ENCODE measurements at regions not wholly inside any gene's neighbourhood (a gene's known extent, or its start where the extent isn't known, plus 50 kb on each side); places are given as distances from the start of the nearest gene placed in this dataset.

DNA sequence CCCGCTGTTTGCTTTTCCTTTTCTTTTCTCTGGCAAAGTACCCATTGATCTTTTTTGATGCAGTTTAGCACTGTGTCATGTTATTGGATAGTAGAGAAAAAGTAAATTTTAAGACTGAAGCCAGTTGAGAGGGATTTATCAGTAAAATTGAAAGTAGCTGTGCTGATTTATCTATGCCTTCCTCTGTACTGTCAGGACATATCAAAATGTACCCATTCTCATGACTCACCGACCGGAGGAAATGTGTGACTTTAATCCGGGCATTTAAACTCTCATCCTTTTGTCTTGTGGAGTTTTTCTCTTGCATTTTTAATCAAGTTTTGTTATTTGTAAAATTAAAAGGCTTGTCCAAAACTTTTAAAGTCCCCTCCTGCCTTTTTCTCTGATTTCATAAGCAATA, 276.6 kb upstream of the FMN2 start:
- H3K9me3 ChIP-seq: no peaks in the 10 kb centered on the region
- H3K4me3 ChIP-seq: no peak overlapping the region
- intact Hi-C loops (cut with DNase I): no loop called here
- no peaks in the 10 kb centered on the region for H3K4me1 ChIP-seq
- TF ChIP-seq, protein P1, sequence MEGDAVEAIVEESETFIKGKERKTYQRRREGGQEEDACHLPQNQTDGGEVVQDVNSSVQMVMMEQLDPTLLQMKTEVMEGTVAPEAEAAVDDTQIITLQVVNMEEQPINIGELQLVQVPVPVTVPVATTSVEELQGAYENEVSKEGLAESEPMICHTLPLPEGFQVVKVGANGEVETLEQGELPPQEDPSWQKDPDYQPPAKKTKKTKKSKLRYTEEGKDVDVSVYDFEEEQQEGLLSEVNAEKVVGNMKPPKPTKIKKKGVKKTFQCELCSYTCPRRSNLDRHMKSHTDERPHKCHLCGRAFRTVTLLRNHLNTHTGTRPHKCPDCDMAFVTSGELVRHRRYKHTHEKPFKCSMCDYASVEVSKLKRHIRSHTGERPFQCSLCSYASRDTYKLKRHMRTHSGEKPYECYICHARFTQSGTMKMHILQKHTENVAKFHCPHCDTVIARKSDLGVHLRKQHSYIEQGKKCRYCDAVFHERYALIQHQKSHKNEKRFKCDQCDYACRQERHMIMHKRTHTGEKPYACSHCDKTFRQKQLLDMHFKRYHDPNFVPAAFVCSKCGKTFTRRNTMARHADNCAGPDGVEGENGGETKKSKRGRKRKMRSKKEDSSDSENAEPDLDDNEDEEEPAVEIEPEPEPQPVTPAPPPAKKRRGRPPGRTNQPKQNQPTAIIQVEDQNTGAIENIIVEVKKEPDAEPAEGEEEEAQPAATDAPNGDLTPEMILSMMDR (IDR thresholded peaks at IDR 0.05): no peak
- WGBS, 3 donors: 88 to 94% (median 89%) methylated on average over 4 of the region's 4 CpGs
- ATAC-seq: no peak
- H3K27me3 ChIP-seq (ENCODE audit: insufficient read depth in 3 of 3, low read length in 2 of 3): no peaks in the 10 kb centered on the region
- no peaks in the 10 kb centered on the region for H3K36me3 ChIP-seq (ENCODE audit: insufficient read depth in 1 of 2, low read depth in 1 of 2)
- DNase-seq: no peak
- no peak overlapping the region for H3K27ac ChIP-seq

DNA sequence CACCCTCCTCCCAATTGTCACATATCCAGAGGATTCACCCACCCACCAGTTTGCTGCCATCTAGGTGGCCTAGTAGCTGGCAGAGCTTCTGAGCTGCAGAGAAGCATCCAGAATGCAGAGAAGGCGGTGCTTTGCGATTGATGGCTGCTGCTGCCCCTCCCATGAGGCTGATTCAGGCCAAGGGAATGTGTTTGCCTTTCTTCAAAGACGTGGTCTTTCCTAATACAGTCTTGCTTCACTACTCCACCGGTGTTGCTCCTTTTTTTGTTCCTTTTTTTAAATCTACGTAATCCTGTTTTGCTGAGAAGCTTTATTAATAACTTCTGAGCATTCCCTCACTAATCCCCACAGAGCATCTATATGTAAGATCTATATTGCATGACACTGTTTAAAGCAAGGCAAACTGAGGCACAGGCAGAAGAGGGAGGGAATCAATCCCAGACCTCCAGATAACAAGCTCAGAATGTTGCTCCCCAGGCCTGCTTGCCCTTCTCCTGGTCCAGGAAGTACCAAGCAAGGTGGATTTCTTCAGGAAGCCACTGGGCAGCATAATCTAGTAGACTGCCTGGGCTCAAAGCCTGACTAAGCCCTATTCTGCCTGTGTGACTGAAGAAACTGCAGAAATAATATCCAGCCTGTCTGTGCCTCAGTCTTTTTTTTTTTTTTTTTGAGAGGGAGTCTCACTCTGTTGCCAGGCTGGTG, 275.5 kb upstream of the FMN2 start:
- Histone ChIP-seq H3K4me3 (no peak overlapping the region), H3K36me3 (ENCODE audit: insufficient read depth in 1 of 2, low read depth in 1 of 2) (no peaks in the 10 kb centered on the region), H3K9me3 (no peaks in the 10 kb centered on the region), H3K4me1 (no peaks in the 10 kb centered on the region), H3K27me3 (ENCODE audit: insufficient read depth in 3 of 3, low read length in 2 of 3) (no peaks in the 10 kb centered on the region), H3K27ac (no peak overlapping the region)
- 39 to 47% (median 40%) methylated on average over 5 of the region's 5 CpGs for WGBS, 3 donors
- DNase-seq (no peak), ATAC-seq (no peak)
- intact Hi-C loops (cut with DNase I): no loop called here
- TF ChIP-seq, protein P1 (IDR thresholded peaks at IDR 0.05): no peak

DNA sequence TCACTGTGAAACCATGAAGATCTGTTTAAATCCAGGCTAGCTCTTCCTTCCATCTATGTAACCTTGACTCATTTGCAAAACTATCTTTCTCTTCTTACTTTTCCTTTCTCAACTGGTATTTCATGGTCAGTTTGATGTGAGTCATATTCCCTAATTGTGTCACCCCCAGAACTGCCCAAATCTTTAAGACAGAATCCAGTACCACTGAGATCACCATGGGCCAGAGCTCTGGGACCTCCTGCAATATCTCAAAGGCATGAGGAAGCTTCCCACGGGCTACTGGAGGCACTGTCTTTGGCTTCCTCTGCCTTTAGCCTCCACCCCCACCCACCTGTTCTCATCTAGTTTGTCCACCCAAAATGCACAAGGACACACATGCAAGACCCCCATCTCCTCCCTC, 274.4 kb upstream of the FMN2 start:
- no peak overlapping the region for H3K27ac ChIP-seq
- WGBS, 3 donors: 50 to 82% (median 60%) methylated on average over 1 of the region's 1 CpG
- TF ChIP-seq, protein P1 (IDR thresholded peaks at IDR 0.05): no peak
- no peaks in the 10 kb centered on the region for H3K27me3 ChIP-seq (ENCODE audit: insufficient read depth in 3 of 3, low read length in 2 of 3)
- H3K9me3 ChIP-seq: no peaks in the 10 kb centered on the region
- no peak overlapping the region for H3K4me3 ChIP-seq
- no peaks in the 10 kb centered on the region for H3K4me1 ChIP-seq
- DNase-seq (no peak), ATAC-seq (no peak)
- H3K36me3 ChIP-seq (ENCODE audit: insufficient read depth in 1 of 2, low read depth in 1 of 2): no peaks in the 10 kb centered on the region
- intact Hi-C loops (cut with DNase I): no loop called here

DNA sequence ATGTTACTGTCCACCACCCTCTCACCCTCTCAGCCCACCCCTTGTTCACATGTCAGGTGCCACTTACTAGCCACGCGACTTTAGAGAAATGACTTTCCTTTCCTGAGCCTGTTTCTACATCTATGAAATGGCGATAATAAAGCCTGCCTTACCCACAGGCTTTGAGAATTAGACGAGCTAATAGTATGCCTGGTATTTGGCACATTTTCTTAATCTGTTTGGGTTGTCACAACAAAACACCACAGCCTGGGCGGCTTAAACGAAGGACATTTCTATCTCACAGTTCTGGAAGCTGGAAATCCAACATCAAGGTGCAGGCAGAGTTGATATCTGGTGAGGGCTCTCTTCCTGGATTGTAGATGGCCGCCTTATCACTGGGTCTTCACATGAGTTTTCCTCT, 273.9 kb upstream of the FMN2 start:
- ATAC-seq (no peak), DNase-seq (no peak)
- H3K9me3 ChIP-seq: no peaks in the 10 kb centered on the region
- H3K4me1 ChIP-seq: no peaks in the 10 kb centered on the region
- intact Hi-C loops (cut with DNase I): no loop called here
- 72 to 79% (median 72%) methylated on average over 7 of the region's 7 CpGs for WGBS, 3 donors
- H3K36me3 ChIP-seq (ENCODE audit: insufficient read depth in 1 of 2, low read depth in 1 of 2): no peaks in the 10 kb centered on the region
- TF ChIP-seq, protein P1 (IDR thresholded peaks at IDR 0.05): no peak
- H3K4me3 ChIP-seq: no peak overlapping the region
- no peak overlapping the region for H3K27ac ChIP-seq
- H3K27me3 ChIP-seq (ENCODE audit: insufficient read depth in 3 of 3, low read length in 2 of 3): no peaks in the 10 kb centered on the region

DNA sequence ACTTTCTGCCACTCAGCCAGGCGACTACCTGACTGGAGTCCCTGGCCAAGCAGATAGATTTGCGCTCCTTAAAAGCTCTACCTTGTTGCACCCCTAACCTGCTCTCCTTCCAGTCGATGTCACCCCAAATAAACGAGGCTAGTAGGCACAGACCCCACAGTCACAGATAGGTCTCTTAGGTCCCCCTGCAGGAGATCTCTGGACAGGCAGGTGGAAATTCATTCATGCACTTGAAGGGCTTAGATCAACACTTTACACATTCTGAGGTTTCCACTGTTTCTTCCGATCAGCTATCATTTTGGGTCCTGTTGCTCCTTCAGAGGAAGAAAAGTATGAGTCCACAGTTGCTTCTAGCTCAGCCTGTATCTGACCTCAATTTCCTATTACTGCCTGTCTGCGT, 272.6 kb upstream of the FMN2 start:
- DNase-seq (no peak), ATAC-seq (no peak)
- 83 to 88% (median 83%) methylated on average over 6 of the region's 6 CpGs for WGBS, 3 donors
- Histone ChIP-seq H3K4me1 (no peaks in the 10 kb centered on the region), H3K27ac (no peak overlapping the region), H3K27me3 (ENCODE audit: insufficient read depth in 3 of 3, low read length in 2 of 3) (no peaks in the 10 kb centered on the region), H3K4me3 (no peak overlapping the region), H3K9me3 (no peaks in the 10 kb centered on the region), H3K36me3 (ENCODE audit: insufficient read depth in 1 of 2, low read depth in 1 of 2) (no peaks in the 10 kb centered on the region)
- TF ChIP-seq, protein P1 (IDR thresholded peaks at IDR 0.05): no peak
- intact Hi-C loops (cut with DNase I): no loop called here
